GM19455 (cell line): ENCODE measurements at regions not wholly inside any gene's neighbourhood (a gene's known extent, or its start where the extent isn't known, plus 50 kb on each side); places are given as distances from the start of the nearest gene placed in this dataset.
A peak's percentile ranks its signal among the peaks of the same experiment; 100 is the strongest.

Source experiments
- ATAC-seq: cut with Tn5 transposase; IDR thresholded peaks from one replicate; pipeline ENCODE4 v1.9.1; 2021; ENCODE audit not compliant: unreplicated experiment

GRCh38 chr3:28936154-28936553 lies 344.7 kb upstream of the RBMS3 start:
- ATAC-seq: no peak

- ATAC-seq: peak; percentile 73
Measured at GRCh38 chr3:28940530-28940929, 340.3 kb upstream of the RBMS3 start.

GRCh38 chr3:28940994-28941393 lies 339.9 kb upstream of the RBMS3 start:
- ATAC-seq: peak; percentile 9

GRCh38 chr3:28947061-28947460 lies 333.8 kb upstream of the RBMS3 start:
- ATAC-seq: no peak

GRCh38 chr3:28947751-28948150 lies 333.1 kb upstream of the RBMS3 start:
- ATAC-seq: no peak

GRCh38 chr3:28948685-28949084 lies 332.2 kb upstream of the RBMS3 start:
- ATAC-seq: no peak

GRCh38 chr3:28949580-28949979 lies 331.3 kb upstream of the RBMS3 start:
- ATAC-seq: no peak

- no peak for ATAC-seq
Measured at GRCh38 chr3:28950614-28951013, 330.3 kb upstream of the RBMS3 start.

- ATAC-seq: no peak
Measured at GRCh38 chr3:28951772-28952556, 328.9 kb upstream of the RBMS3 start.

GRCh38 chr3:28958656-28959055 lies 322.2 kb upstream of the RBMS3 start:
- ATAC-seq: no peak

GRCh38 chr3:28971156-28971555 lies 309.7 kb upstream of the RBMS3 start:
- ATAC-seq: no peak

GRCh38 chr3:28972921-28973320 lies 307.9 kb upstream of the RBMS3 start:
- no peak for ATAC-seq

- ATAC-seq: no peak
Measured at GRCh38 chr3:28973609-28974008, 307.3 kb upstream of the RBMS3 start.

- no peak for ATAC-seq
Measured at GRCh38 chr3:28978092-28978491, 302.8 kb upstream of the RBMS3 start.

- no peak for ATAC-seq
Measured at GRCh38 chr3:28980131-28980530, 300.7 kb upstream of the RBMS3 start.

GRCh38 chr3:28980631-28981030 lies 300.2 kb upstream of the RBMS3 start:
- no peak for ATAC-seq

GRCh38 chr3:28982906-28983305 lies 298.0 kb upstream of the RBMS3 start:
- ATAC-seq: peak; percentile 71

GRCh38 chr3:28986922-28987321 lies 293.9 kb upstream of the RBMS3 start:
- ATAC-seq: no peak

- ATAC-seq: peak; percentile 85
Measured at GRCh38 chr3:28989646-28990089, 291.2 kb upstream of the RBMS3 start.

GRCh38 chr3:28994161-28994905 lies 286.5 kb upstream of the RBMS3 start:
- ATAC-seq: no peak

- peak; percentile 98 for ATAC-seq
Measured at GRCh38 chr3:29004885-29005599, 275.8 kb upstream of the RBMS3 start.

- ATAC-seq: no peak
Measured at GRCh38 chr3:29005862-29006261, 275.0 kb upstream of the RBMS3 start.
